ENCODE measurements at regions not wholly inside any gene's neighbourhood (a gene's known extent, or its start where the extent isn't known, plus 50 kb on each side); places are given as distances from the start of the nearest gene placed in this dataset.

GRCh38 chr1:192941722-192942411, 117.3 kb downstream of the UCHL5 start:
- no peaks in the 10 kb centered on the region for H3K79me2 ChIP-seq (ENCODE audit: insufficient read depth)
- WGBS, 2 experiments (ENCODE audit: low coverage in 1 of 2, low lambda C conversion rate in 2 of 2, missing lambda C conversion rate in 2 of 2): 91% methylated on average over 5 of the region's 5 CpGs

GRCh38 chr1:192943108-192943507, 116.1 kb downstream of the UCHL5 start:
- WGBS, 2 experiments (ENCODE audit: low coverage in 1 of 2, low lambda C conversion rate in 2 of 2, missing lambda C conversion rate in 2 of 2): 81% methylated on average over 3 of the region's 3 CpGs
- Histone ChIP-seq H3K9me3 (ENCODE audit: low read depth) (no peaks in the 10 kb centered on the region), H3K4me2 (ENCODE audit: unreplicated experiment) (no peak overlapping the region), H3F3A (ENCODE audit: insufficient read depth) (no peaks in the 10 kb centered on the region), H3K79me2 (ENCODE audit: insufficient read depth) (no peaks in the 10 kb centered on the region), H3K27me3 (replicated peaks; ENCODE audit: insufficient read depth) (no peaks in the 10 kb centered on the region), H2AFZ (no peak overlapping the region), H3K9ac (no peak overlapping the region), H3K4me3 (no peak overlapping the region), H3K9me2 (ENCODE audit: insufficient read depth) (no peaks in the 10 kb centered on the region), H3K4me1 (ENCODE audit: insufficient read depth) (no peaks in the 10 kb centered on the region), H3K27ac (no peak overlapping the region), H4K20me1 (ENCODE audit: insufficient read depth) (no peaks in the 10 kb centered on the region), H3K36me3 (ENCODE audit: low read depth) (no peaks in the 10 kb centered on the region)
- TF ChIP-seq EZH2 (IDR thresholded peaks at IDR 0.05; ENCODE audit: insufficient read depth, poor library complexity, severe bottlenecking) (no peak), EZH2phosphoT487 (IDR thresholded peaks at IDR 0.05; ENCODE audit: insufficient read depth, low read depth) (no peak)
- DNase-seq: no peak
- in situ Hi-C loops (cut with MboI): no loop called here

More at GRCh38 chr1:192941722-192942411, 117.3 kb downstream of the UCHL5 start:
- DNase-seq: no peak
- Histone ChIP-seq H3K9me3 (ENCODE audit: low read depth) (no peaks in the 10 kb centered on the region), H3K36me3 (ENCODE audit: low read depth) (no peaks in the 10 kb centered on the region), H3K9ac (no peak overlapping the region), H3K27ac (no peak overlapping the region), H2AFZ (no peak overlapping the region), H3F3A (ENCODE audit: insufficient read depth) (no peaks in the 10 kb centered on the region), H3K9me2 (ENCODE audit: insufficient read depth) (no peaks in the 10 kb centered on the region), H4K20me1 (ENCODE audit: insufficient read depth) (no peaks in the 10 kb centered on the region), H3K4me1 (ENCODE audit: insufficient read depth) (no peaks in the 10 kb centered on the region), H3K4me3 (no peak overlapping the region), H3K27me3 (replicated peaks; ENCODE audit: insufficient read depth) (no peaks in the 10 kb centered on the region), H3K4me2 (ENCODE audit: unreplicated experiment) (no peak overlapping the region)
- in situ Hi-C loops (cut with MboI): no loop called here
- no peak for TF ChIP-seq EZH2 (IDR thresholded peaks at IDR 0.05; ENCODE audit: insufficient read depth, poor library complexity, severe bottlenecking)
- no peak for TF ChIP-seq EZH2phosphoT487 (IDR thresholded peaks at IDR 0.05; ENCODE audit: insufficient read depth, low read depth)

GRCh38 chr1:192943522-192943921, 115.6 kb downstream of the UCHL5 start:
- DNase-seq: no peak
- Histone ChIP-seq H3K4me1 (ENCODE audit: insufficient read depth) (no peaks in the 10 kb centered on the region), H3K27me3 (replicated peaks; ENCODE audit: insufficient read depth) (no peaks in the 10 kb centered on the region), H3K9me2 (ENCODE audit: insufficient read depth) (no peaks in the 10 kb centered on the region), H2AFZ (no peak overlapping the region), H4K20me1 (ENCODE audit: insufficient read depth) (no peaks in the 10 kb centered on the region), H3K9ac (no peak overlapping the region), H3K36me3 (ENCODE audit: low read depth) (no peaks in the 10 kb centered on the region), H3F3A (ENCODE audit: insufficient read depth) (no peaks in the 10 kb centered on the region), H3K27ac (no peak overlapping the region), H3K4me3 (no peak overlapping the region), H3K4me2 (ENCODE audit: unreplicated experiment) (no peak overlapping the region), H3K9me3 (ENCODE audit: low read depth) (no peaks in the 10 kb centered on the region), H3K79me2 (ENCODE audit: insufficient read depth) (no peaks in the 10 kb centered on the region)
- TF ChIP-seq EZH2phosphoT487 (IDR thresholded peaks at IDR 0.05; ENCODE audit: insufficient read depth, low read depth): no peak
- TF ChIP-seq EZH2 (IDR thresholded peaks at IDR 0.05; ENCODE audit: insufficient read depth, poor library complexity, severe bottlenecking): no peak
- in situ Hi-C loops (cut with MboI): no loop called here
- WGBS, 2 experiments (ENCODE audit: low coverage in 1 of 2, low lambda C conversion rate in 2 of 2, missing lambda C conversion rate in 2 of 2): 97 to 100% methylated on average over 1 of the region's 1 CpG

- H3K4me1 ChIP-seq (ENCODE audit: insufficient read depth): no peaks in the 10 kb centered on the region
- H3K27me3 ChIP-seq (replicated peaks; ENCODE audit: insufficient read depth): no peaks in the 10 kb centered on the region
These were observed 113.6 kb downstream of the UCHL5 start for GRCh38 chr1:192945390-192946130.

More at GRCh38 chr1:192945390-192946130, 113.6 kb downstream of the UCHL5 start:
- H3K9me3 ChIP-seq (ENCODE audit: low read depth): no peaks in the 10 kb centered on the region
- in situ Hi-C loops (cut with MboI): no loop called here
- H3K9me2 ChIP-seq (ENCODE audit: insufficient read depth): no peaks in the 10 kb centered on the region
- no peaks in the 10 kb centered on the region for H4K20me1 ChIP-seq (ENCODE audit: insufficient read depth)
- H3F3A ChIP-seq (ENCODE audit: insufficient read depth): no peaks in the 10 kb centered on the region
- H3K4me3 ChIP-seq: no peak overlapping the region
- no peaks in the 10 kb centered on the region for H3K79me2 ChIP-seq (ENCODE audit: insufficient read depth)
- no peak overlapping the region for H2AFZ ChIP-seq
- no peak overlapping the region for H3K4me2 ChIP-seq (ENCODE audit: unreplicated experiment)
- TF ChIP-seq EZH2phosphoT487 (IDR thresholded peaks at IDR 0.05; ENCODE audit: insufficient read depth, low read depth) (no peak), EZH2 (IDR thresholded peaks at IDR 0.05; ENCODE audit: insufficient read depth, poor library complexity, severe bottlenecking) (no peak)
- DNase-seq: no peak
- no peak overlapping the region for H3K9ac ChIP-seq
- 63 to 66% methylated on average over 5 of the region's 5 CpGs for WGBS, 2 experiments (ENCODE audit: low coverage in 1 of 2, low lambda C conversion rate in 2 of 2, missing lambda C conversion rate in 2 of 2)
- H3K36me3 ChIP-seq (ENCODE audit: low read depth): no peaks in the 10 kb centered on the region
- no peak overlapping the region for H3K27ac ChIP-seq

Measured in GM23248 (cell line).